GM21423 (cell line): ENCODE measurements at regions not wholly inside any gene's neighbourhood (a gene's known extent, or its start where the extent isn't known, plus 50 kb on each side); places are given as distances from the start of the nearest gene placed in this dataset.
"Not testable (repeated sequence)": the region's sequence is repeated elsewhere in the genome, so short reads cannot be mapped to it uniquely, and the experiment has no call there.

Experiments used
- ATAC-seq: cut with Tn5 transposase; IDR thresholded peaks from one replicate; pipeline ENCODE4 v1.9.1; 2021; ENCODE audit warnings: mild to moderate bottlenecking, moderate library complexity; ENCODE audit not compliant: unreplicated experiment

DNA sequence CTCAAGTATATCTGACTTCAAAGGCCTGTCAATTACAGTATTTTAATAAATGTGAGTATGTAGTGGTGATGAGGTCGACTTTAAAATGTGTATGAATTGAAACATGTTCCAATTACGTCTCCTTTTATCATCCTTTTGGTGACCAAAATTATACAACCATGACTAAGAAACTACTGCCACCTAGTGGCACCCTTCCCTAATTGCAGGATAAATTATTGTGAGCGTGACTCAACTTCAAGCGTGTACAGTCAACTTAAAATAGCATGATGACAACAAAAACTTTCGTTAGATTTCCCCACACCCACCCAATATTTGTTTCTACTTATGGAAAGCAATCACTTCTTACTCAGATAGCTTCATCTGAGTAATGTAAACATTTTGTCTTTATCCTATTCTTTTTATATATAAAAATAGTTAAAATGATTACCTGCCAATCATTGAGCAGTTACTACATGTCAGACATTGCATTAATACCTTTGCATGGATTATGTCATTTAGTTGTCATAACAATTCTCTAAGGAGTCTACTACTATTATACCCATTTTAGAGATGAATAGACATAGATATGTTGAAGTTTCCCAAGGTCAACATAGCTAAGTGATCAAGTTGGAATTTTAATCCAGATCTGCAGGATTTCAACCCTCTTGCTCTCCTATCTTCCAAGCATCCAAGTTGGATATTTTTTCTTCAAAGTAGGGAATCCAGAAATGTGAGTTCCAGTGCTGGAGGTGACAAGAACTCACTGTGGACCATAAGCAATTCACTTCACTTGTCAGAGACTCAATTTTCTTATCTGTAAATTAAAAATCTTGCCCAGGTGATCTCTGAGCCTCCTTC, 106.0 kb downstream of the MEX3B start:
- no peak for ATAC-seq

DNA sequence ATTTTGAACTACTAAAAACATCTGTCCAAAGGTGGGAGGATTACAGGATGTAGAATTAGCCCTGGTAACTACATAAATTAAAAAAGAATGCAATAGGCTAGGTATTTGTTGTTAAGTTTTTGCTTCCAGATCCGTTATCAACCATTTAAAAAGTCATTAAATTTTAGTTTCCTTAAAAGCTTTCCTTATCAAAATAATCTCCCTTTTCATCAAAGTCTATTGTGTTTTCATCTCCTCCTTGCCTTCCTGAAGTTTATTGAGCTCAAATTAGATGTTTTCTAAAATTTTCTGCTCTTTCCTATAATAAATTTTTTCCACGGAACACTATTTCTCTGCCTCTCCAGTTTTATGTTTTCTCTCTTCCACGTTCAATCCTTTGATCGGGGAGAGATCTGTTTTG, 108.6 kb downstream of the MEX3B start:
- no peak for ATAC-seq

DNA sequence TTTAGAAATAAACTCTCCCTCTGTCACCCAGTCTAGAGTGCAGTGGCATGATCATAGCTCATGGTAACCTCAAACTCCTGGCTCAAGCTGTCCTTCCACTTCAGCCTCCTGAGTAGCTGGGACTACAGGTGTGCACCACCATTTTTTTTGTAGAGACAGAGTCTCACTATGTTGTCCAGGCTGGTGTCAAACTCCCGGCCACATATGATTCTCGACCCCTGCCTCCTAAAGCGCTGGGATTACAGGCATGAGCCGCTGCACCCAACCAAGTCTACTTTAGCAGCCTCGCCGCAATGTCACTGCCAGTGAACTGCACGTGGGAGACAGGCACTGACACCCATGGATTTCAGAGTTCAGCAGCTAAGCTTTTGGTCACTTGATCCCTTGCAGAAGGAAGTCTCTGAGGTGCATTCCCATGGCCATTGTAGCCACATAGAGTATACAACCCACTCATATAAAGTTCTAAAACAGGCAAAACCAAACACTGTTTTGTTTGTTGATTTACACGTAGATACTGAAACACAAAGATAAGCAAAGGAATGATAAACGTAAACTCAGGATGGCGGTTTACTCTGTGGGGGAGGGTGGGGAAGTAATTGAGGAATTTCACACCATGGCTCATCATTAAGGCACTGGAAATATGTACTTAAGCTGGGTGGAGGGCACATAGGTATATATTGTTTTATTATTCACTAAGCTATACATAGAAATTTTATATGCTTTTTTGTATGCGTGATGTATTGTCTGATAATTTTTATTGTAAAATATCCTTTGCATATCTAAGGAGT, 115.0 kb downstream of the MEX3B start:
- ATAC-seq = no peak

DNA sequence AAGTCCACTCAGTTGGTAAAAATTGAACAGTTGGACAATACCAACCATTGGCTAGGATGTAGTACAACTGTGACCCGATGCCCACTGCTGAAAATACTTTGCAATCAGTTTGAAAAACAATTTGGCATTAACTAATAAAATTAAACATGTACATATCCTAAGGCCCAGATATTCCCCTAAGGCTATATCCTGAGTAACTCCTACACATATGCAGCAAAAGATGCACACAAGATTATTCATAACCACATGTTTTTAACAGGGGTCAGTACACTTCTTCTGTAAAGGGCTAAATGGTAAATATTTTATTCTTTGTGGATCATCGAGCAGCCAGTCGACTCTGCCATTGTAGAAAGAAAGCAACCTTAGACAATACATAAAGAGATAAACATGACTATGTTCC, 116.3 kb downstream of the MEX3B start:
- no peak for ATAC-seq

DNA sequence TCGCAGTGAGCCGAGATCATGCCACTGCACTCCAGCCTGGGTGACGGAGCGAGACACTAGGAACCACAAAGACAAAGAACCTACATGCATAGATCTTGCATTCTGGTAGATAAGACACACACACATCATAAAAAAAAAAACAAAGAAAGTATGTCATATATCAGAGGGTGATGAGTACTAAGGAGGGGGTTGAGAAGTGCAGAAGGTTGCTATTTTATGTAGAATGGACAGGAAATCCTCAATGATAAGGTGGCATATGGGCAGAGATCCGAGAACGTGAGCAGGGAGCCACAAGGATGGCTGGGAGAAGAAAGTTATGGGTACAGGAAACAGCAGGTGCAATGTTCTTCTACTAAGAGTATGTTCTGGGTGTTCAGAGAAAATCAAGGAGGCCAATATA, 118.8 kb downstream of the MEX3B start:
- ATAC-seq = no peak

DNA sequence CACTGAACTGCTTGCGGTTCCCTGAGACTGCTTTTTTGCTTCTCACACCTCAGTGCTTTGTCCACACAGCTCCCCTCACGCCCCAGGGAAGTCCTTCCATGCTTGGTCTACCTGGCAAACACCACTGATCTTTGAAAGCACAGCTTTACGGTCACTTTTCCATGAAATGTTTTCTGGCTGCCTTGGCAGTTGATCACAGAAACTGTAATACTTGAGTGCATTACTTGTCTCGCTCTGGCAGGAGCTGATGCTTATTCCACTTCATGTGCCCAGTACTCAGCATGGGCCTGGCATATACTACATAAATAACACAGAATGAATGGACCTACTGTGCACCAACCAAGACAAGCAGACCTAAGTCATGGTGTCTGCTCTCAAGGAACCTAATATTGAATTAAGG, 121.1 kb downstream of the MEX3B start:
- no peak for ATAC-seq

DNA sequence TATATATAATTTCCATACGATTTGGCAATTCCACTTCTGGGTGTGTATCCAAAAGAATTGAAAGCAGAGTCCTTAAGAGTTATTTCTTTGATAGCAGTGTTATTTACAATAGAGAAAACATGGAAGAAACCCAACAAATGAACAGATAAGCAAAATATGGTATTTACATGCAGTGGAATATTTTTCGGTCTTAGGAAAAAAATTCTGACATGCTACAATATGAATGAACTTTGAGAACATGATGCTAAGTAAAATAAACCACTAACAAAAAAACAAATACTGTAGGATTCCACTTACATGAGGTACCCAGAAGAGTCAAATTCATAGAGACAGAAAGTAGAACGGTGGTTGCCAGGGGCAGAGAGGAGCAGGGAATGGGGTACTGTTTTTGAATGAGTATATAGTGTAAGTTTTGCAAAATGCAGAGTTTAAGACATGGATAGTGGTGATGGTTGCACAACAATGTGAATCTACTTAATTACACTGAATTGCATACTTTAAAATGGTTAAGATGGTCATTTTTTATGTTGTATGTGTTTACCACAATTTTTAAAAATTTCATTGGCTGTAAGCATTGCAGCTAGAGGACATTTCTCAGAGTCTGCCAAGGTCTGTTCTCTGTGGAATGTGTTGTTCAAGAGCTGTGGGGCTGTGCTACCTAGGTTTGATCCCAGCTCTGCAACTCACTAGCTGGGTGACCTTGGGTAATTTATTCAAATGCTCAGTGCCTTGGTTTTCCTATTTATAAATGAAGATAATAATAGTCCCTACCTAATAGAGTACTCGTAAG, 122.1 kb downstream of the MEX3B start:
- no peak for ATAC-seq

DNA sequence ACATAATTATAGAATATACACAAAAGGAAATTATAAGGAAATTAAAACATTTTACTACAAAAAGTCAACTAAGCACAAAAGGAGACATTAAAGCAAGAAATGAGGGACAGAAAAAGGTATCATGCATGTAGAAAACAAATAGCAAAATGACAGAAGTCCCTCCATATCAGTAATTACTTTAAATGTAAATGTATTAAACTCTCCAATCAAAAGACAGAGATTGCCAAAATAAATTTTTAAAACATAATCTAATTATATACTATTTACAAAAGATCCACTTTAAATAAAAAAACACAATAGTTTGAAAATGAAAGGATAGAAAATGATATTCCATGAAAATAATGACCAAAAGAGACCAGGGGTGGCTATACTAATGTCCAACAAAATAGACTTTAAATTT, 123.7 kb downstream of the MEX3B start:
- ATAC-seq = no peak

DNA sequence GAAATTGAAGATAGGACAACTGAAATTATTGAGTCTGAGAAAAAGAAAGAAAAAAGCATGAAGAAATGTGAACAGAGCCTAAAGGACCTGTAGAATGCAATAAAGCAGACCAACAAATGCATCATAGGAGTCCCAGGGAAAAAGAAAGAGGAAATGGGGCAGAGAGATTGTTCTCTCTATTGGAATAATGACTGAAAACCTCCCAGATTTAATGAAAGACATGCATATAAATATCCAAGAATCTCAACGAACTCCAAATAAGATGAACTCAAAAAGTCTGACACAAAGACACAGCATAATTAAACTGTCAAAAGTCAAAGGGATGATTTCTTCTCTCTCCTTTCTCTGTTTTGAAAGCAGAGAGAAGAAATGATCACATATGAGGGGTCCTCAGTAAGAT, 124.7 kb downstream of the MEX3B start:
- no peak for ATAC-seq

DNA sequence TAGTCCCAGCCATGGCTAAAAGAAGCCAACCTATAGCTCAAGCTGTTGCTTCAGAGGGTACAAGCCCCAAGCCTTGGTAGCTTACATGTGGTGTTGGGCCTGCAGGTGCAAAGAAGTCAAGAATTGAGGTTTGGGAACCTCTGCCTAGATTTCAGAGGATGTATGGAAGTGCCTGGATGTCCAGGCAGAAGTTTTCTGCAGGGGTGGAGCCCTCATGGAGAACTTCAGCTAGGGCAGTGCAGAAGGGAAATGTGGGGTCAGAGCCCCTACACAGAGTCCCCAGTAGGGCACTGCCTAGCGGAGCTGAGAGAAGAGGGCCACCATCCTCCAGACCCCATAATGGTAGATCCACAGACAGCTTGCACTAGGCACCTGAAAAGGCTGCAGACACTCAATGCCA, 127.1 kb downstream of the MEX3B start:
- ATAC-seq = not testable (repeated sequence)

DNA sequence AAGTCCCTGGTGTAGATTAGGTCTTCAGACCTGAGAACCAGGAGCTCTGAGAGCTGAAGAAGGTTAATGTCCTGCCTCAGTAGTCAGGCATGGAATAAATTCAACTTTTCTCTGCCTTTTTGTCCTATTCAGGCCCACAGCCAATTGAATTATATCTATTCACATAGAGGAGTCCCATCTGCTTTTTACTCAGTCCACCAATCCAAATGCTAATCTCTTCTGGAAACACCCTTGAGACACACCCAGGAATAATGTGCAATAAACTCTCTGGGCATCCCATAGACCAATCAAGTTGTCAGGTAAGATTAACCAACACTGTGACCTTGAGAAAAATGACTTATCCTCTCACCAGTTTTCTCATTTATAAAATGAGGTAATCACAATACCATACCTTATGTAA, 129.4 kb downstream of the MEX3B start:
- ATAC-seq = no peak

DNA sequence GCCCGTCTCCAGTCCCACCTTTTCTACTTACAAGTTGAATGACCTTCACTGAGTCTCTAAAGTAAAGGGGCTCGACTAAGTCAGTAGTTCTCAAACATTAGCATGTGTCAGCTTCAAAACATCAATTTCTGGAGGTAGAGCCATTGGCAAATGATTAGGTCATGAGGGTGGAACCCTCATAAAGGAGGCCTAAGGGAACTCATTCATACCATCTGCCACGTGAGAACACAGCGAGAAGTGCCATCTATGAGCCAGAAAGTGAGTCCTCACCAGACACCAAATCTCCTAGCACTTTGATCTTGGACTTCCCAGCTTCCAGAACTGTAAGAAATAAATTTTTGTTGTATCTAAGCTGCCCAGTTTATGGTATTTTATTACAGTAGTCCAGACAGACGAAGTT, 129.8 kb downstream of the MEX3B start:
- no peak for ATAC-seq

DNA sequence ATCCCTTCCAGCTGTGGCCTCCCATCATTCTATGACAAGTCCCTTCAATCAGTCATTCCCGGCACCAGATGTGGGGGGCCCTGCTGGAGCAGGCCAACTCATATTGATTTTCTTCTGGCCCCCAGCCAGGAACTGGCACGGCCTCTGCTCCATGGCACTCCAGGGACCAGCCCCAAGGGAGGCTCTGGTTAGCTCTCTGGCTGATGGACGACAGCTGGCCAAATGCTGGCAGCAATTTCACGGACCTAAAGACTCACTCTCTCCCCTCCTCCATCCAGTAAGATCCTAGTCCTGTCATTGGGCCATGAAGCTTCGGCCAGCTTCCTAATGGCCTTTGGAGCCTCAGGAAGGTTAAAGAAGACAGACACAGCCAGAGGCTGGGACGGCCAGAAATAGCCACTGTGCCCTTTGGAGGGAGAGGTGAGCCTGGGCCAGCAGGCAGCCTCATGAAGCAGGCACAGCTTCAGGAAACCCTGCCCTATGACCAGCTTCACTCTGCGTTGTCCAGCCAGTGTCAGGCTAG, 131.0 kb downstream of the MEX3B start:
- ATAC-seq = no peak

DNA sequence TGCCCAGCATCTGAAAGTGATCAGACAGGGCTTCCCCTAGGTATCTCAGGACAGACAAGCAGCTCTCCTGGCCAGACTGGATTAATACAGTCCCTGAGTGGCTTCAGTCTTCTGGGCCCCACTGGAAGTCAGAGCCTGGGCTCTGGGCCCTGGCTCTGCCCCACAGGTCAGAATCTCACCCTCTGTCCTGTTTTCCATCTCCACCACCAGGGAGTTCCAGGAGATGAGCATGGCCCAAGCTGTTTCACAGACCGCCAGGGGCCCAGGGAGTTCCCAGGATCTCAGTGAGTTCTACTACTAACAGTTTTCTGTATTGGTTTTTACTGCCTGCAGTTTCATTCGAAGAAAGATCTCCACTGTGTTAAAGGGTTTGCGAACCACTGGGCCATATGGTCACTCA, 131.5 kb downstream of the MEX3B start:
- no peak for ATAC-seq

DNA sequence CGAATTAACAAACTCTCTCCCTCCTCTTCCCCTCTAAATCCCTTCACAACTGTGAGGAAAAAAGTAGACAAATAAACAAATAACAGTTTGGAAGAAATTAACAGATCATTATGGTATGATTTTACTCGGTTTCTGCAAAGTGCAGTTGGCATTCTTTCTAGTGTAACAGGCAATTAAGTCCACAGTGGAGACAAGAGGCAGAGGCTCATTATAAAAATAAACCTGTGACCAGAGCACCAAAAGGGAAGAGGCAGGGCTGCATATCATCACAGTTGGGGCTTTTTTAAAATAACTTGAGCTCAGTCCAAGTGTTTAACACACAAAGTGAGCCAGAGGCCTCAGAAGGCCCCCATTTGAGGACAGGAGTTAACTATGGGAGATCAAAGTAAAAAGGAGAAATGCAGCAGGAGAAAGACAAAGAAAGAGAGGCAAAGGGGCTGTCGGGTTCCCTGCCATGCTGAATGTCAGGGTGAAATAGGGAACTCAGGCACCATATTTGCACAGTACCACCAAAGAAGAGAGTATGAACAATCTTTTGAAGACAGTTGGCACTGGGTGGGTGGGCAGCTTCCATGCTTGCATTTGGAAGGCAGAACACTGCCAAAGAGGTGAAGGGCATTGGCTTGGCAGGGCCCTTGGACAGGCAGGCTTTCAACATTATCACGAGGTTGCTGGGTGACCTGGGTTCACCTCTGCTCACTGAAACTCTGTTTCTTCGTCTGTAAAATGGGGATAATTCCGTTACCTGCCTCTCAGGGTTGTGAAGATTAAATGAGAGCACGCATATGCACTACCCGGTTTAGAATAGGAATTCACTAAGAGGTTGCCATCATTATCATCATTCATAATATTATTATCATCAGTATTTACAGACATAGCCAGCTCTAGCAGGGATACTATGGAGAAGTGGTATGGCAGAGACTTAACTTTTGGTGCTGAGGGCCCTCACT, 134.5 kb downstream of the MEX3B start:
- no peak for ATAC-seq

DNA sequence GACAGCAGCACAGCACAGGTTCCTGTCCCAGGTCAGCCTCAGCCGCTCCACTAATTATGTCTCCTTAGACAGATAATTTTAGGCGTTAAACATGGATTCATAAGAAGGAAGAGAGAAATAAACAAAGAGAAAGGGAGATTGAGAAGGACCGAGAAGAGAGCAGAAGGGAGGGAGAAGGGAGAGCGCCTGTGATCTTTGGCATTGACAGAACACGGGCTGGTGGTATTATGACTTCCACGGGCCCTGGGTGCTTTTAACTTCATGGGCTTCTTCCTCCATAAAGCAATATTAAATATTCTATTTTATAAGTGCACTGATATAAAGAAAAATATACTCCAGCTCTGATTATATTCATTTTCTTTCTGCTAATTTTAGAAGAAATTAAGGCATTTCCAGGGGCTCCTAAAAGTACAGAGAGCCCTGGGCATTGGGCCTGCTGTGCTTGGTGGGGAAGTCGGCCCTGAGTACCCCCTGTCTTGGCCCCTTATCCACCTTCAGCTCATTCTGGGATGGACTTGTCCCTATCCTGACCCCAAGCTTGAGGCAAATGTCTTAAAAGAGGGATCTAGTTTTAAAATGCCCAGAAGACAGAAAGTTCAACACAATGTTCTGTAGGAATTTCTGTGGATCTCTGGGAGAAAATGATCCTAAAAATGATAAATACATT, 135.3 kb downstream of the MEX3B start:
- no peak for ATAC-seq

DNA sequence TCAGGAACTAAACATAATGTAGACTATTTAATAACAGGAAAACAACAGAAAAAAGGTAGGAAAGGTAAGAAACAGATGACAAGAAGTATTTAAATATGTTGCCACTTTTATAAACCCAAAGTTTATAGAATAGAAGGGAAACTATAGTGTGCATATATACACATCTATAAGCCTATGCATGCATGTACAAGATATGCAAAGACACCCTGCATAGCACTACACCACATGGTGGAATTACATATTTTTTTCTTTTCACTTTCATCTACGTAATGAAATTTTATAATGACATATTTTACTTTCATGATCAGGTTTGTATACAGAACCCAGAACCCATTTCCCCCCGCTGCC, 136.8 kb downstream of the MEX3B start:
- ATAC-seq = no peak

DNA sequence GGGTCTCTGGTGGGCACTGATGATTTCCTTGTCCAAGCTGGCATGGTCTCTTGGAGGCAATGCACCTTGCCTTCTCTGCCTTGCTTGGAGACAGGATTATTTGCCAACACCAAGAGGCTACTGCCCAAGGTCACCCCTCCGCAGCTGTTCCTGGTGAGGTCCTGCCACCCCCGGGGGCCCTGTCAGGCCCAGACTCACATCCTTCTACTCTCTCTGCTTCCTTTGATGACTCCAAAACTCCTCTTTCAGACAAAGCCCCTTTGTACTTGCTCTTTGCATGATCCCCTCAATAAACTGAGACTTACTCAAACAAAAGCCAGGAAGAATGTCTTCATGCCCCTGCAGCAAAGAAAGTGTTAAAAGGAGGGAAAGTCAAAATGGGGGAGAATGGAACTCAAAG, 137.7 kb downstream of the MEX3B start:
- no peak for ATAC-seq

DNA sequence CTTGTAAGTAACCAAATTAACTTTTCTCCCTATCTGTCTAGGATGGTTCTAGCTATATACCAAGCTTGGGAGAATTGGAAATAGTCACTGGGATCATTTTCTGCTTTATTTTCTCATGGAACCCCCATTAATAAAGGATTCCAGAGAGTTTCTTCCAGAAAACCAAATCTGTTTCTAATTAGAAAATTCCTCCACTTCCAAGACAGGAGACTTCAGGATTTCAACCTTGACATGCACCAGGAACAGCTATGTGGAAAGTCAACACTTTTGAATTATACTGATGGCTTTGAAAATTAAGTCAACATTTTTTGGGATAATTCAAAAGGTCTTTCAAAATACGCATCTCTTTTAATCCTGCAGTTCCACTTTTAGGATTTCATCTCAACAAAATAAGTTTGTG, 138.3 kb downstream of the MEX3B start:
- ATAC-seq = no peak

DNA sequence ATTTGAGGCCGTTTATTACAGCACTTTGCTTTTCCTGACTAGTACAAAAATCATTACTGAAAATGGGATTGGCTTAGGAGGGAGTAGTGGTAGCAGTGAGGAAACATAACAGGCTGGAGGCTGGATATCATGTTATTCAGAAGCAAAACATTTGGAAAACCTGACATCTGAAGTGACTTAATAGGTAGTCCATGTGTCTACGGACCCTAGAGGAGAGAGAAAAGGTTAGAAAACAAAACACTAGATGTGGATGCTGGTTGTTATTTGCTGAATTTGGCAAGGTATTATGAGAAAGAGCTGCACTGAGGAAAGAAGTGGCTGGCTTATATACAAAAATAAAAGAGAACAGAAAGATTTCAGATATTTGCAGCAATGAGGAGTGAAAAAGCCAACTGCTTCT, 139.9 kb downstream of the MEX3B start:
- ATAC-seq = no peak
